ENCODE measurements at regions not wholly inside any gene's neighbourhood (a gene's known extent, or its start where the extent isn't known, plus 50 kb on each side); places are given as distances from the start of the nearest gene placed in this dataset.

DNA sequence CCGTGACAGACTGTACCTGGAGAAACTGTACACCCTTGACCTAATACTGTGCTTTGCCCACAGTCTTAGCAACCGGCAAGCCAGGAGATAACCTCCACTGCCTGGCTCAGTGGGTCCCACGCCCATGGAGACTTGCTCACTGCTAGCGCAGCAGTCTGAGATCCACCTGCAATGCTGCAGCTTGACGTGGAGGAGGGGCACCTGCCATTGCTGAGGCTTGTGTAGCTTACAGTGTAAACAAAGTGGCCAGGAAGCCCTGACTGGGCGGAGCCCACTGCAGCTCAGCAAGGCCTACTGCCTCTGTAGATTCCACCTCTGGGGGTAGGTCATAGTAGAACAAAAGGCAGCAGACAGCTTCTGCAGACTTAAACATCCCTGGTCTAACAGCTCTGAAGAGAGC lies 189.3 kb downstream of the EDEM1 start (continued):
- TF ChIP-seq ZBTB2 (CRISPR knock-in tag; IDR thresholded peaks at IDR 0.05; ENCODE audit: low read depth) (no peak), FOXA1 (IDR thresholded peaks at IDR 0.05) (no peak), FOXA1 (CRISPR knock-in tag; IDR thresholded peaks at IDR 0.05) (peak; percentile 94), TGIF2 (CRISPR knock-in tag; IDR thresholded peaks at IDR 0.05) (no peak), ZFP62 (CRISPR knock-in tag; IDR thresholded peaks at IDR 0.05) (no peak), MBNL3 (CRISPR knock-in tag; conservative IDR thresholded peaks at IDR 0.05) (no peak), ZNF10 (CRISPR knock-in tag; IDR thresholded peaks at IDR 0.05; ENCODE audit: borderline replicate concordance, low read depth) (no peak), FLYWCH1 (CRISPR knock-in tag; IDR thresholded peaks at IDR 0.05) (no peak), FOXJ3 (CRISPR knock-in tag; IDR thresholded peaks at IDR 0.05; ENCODE audit: borderline replicate concordance) (no peak), TFE3 (CRISPR knock-in tag; IDR thresholded peaks at IDR 0.05) (no peak)
- TF ChIP-seq, protein P1, sequence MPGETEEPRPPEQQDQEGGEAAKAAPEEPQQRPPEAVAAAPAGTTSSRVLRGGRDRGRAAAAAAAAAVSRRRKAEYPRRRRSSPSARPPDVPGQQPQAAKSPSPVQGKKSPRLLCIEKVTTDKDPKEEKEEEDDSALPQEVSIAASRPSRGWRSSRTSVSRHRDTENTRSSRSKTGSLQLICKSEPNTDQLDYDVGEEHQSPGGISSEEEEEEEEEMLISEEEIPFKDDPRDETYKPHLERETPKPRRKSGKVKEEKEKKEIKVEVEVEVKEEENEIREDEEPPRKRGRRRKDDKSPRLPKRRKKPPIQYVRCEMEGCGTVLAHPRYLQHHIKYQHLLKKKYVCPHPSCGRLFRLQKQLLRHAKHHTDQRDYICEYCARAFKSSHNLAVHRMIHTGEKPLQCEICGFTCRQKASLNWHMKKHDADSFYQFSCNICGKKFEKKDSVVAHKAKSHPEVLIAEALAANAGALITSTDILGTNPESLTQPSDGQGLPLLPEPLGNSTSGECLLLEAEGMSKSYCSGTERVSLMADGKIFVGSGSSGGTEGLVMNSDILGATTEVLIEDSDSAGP (CRISPR knock-in tag; IDR thresholded peaks at IDR 0.05; ENCODE audit: borderline replicate concordance): peak; percentile 52; the same call in 1 of the 2 replicates
- TF ChIP-seq, protein P2, sequence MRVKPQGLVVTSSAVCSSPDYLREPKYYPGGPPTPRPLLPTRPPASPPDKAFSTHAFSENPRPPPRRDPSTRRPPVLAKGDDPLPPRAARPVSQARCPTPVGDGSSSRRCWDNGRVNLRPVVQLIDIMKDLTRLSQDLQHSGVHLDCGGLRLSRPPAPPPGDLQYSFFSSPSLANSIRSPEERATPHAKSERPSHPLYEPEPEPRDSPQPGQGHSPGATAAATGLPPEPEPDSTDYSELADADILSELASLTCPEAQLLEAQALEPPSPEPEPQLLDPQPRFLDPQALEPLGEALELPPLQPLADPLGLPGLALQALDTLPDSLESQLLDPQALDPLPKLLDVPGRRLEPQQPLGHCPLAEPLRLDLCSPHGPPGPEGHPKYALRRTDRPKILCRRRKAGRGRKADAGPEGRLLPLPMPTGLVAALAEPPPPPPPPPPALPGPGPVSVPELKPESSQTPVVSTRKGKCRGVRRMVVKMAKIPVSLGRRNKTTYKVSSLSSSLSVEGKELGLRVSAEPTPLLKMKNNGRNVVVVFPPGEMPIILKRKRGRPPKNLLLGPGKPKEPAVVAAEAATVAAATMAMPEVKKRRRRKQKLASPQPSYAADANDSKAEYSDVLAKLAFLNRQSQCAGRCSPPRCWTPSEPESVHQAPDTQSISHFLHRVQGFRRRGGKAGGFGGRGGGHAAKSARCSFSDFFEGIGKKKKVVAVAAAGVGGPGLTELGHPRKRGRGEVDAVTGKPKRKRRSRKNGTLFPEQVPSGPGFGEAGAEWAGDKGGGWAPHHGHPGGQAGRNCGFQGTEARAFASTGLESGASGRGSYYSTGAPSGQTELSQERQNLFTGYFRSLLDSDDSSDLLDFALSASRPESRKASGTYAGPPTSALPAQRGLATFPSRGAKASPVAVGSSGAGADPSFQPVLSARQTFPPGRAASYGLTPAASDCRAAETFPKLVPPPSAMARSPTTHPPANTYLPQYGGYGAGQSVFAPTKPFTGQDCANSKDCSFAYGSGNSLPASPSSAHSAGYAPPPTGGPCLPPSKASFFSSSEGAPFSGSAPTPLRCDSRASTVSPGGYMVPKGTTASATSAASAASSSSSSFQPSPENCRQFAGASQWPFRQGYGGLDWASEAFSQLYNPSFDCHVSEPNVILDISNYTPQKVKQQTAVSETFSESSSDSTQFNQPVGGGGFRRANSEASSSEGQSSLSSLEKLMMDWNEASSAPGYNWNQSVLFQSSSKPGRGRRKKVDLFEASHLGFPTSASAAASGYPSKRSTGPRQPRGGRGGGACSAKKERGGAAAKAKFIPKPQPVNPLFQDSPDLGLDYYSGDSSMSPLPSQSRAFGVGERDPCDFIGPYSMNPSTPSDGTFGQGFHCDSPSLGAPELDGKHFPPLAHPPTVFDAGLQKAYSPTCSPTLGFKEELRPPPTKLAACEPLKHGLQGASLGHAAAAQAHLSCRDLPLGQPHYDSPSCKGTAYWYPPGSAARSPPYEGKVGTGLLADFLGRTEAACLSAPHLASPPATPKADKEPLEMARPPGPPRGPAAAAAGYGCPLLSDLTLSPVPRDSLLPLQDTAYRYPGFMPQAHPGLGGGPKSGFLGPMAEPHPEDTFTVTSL (CRISPR knock-in tag; IDR thresholded peaks at IDR 0.05; ENCODE audit: borderline replicate concordance): no peak
- TF ChIP-seq, protein P3, sequence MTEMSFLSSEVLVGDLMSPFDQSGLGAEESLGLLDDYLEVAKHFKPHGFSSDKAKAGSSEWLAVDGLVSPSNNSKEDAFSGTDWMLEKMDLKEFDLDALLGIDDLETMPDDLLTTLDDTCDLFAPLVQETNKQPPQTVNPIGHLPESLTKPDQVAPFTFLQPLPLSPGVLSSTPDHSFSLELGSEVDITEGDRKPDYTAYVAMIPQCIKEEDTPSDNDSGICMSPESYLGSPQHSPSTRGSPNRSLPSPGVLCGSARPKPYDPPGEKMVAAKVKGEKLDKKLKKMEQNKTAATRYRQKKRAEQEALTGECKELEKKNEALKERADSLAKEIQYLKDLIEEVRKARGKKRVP (CRISPR knock-in tag; IDR thresholded peaks at IDR 0.05): no peak
- TF ChIP-seq, protein P4, sequence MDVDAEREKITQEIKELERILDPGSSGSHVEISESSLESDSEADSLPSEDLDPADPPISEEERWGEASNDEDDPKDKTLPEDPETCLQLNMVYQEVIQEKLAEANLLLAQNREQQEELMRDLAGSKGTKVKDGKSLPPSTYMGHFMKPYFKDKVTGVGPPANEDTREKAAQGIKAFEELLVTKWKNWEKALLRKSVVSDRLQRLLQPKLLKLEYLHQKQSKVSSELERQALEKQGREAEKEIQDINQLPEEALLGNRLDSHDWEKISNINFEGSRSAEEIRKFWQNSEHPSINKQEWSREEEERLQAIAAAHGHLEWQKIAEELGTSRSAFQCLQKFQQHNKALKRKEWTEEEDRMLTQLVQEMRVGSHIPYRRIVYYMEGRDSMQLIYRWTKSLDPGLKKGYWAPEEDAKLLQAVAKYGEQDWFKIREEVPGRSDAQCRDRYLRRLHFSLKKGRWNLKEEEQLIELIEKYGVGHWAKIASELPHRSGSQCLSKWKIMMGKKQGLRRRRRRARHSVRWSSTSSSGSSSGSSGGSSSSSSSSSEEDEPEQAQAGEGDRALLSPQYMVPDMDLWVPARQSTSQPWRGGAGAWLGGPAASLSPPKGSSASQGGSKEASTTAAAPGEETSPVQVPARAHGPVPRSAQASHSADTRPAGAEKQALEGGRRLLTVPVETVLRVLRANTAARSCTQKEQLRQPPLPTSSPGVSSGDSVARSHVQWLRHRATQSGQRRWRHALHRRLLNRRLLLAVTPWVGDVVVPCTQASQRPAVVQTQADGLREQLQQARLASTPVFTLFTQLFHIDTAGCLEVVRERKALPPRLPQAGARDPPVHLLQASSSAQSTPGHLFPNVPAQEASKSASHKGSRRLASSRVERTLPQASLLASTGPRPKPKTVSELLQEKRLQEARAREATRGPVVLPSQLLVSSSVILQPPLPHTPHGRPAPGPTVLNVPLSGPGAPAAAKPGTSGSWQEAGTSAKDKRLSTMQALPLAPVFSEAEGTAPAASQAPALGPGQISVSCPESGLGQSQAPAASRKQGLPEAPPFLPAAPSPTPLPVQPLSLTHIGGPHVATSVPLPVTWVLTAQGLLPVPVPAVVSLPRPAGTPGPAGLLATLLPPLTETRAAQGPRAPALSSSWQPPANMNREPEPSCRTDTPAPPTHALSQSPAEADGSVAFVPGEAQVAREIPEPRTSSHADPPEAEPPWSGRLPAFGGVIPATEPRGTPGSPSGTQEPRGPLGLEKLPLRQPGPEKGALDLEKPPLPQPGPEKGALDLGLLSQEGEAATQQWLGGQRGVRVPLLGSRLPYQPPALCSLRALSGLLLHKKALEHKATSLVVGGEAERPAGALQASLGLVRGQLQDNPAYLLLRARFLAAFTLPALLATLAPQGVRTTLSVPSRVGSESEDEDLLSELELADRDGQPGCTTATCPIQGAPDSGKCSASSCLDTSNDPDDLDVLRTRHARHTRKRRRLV (CRISPR knock-in tag; IDR thresholded peaks at IDR 0.05): no peak
